KOPT-K1 (cell line): ENCODE measurements at regions not wholly inside any gene's neighbourhood (a gene's known extent, or its start where the extent isn't known, plus 50 kb on each side); places are given as distances from the start of the nearest gene placed in this dataset.
"Not testable (repeated sequence)": the region's sequence is repeated elsewhere in the genome, so short reads cannot be mapped to it uniquely, and the experiment has no call there.

ENCODE experiments used
- H3K27ac ChIP-seq: fragments of 200-600 bp; sonication (generic); 2 replicates; pipeline ENCODE4 v1.5.1; 2016; ENCODE audit warnings: antibody characterized with exemption, mild to moderate bottlenecking, low read depth, low read length; ENCODE audit not compliant: poor library complexity, severe bottlenecking
- H3K36me3 ChIP-seq: fragments of 200-600 bp; sonication (generic); 2 replicates; pipeline ENCODE4 v1.5.1; 2017; ENCODE audit warnings: antibody characterized with exemption, mild to moderate bottlenecking, low read length, moderate library complexity; ENCODE audit not compliant: insufficient read depth
- H3K9me3 ChIP-seq: fragments of 200-600 bp; sonication (generic); 2 replicates; pipeline ENCODE4 v1.5.1; 2017; ENCODE audit warnings: antibody characterized with exemption, low read length, mild to moderate bottlenecking; ENCODE audit not compliant: insufficient read depth, poor library complexity, severe bottlenecking

DNA sequence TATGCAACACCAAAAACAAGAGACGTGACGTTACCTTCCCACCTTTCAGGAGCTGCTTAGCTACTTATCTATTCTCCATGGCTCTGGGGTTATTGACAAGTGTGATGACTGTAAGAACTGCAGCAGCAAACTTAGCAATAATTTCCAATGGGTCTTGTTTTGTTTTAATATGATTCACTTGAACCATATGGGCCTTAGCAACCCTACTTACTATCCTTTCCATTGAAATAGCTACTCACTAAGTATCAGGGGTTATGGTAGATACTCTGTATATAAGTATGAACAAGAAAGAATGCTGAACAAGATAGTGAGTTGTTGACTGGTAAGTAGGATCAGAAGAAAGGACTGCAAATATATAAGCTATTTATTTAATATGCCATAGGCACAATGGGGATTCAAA lies 69.3 kb upstream of the BBX start:
- H3K36me3 ChIP-seq = no peaks in the 10 kb centered on the region
- no peak overlapping the region for H3K27ac ChIP-seq
- H3K9me3 ChIP-seq = no peaks in the 10 kb centered on the region

DNA sequence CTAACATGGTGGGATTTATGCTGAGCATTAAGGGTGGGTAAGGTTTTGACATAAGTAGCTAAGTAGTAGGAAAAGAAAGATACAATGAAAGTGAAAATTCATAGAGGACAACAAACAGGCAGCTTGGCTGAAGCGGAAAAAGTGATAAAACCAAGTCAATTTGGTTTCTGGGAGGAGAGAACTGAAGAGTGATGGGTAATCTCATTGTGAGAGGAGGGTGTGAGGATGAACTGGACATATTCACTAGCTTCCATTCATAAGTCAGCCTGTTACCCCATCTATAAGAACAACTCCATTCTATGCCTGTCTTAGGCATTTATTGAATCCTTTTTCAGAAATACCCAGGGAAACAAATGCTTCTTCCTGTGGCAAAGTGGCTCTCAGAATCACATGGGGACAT lies 67.1 kb upstream of the BBX start:
- Histone ChIP-seq H3K9me3 (no peaks in the 10 kb centered on the region), H3K36me3 (no peaks in the 10 kb centered on the region), H3K27ac (no peak overlapping the region)

DNA sequence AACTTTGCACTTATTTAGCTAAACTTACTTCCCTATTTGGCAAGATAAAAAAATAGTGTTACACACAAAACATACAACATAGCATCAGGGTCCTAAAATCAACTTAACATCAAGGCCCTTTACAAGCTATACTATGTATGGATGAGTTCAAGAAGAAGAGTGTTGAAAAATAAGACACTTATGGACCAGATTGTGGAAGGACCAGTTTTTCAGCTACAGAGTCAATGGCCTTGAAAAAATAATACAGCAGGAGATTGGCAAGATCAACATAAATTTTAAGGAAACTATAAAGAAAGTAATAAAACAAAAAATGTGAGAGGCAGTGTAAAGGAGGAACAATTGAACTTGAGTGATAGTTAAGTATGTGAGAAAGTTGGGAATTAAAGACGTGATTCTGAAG lies 66.3 kb upstream of the BBX start:
- Histone ChIP-seq H3K27ac (no peak overlapping the region), H3K9me3 (no peaks in the 10 kb centered on the region), H3K36me3 (no peaks in the 10 kb centered on the region)

DNA sequence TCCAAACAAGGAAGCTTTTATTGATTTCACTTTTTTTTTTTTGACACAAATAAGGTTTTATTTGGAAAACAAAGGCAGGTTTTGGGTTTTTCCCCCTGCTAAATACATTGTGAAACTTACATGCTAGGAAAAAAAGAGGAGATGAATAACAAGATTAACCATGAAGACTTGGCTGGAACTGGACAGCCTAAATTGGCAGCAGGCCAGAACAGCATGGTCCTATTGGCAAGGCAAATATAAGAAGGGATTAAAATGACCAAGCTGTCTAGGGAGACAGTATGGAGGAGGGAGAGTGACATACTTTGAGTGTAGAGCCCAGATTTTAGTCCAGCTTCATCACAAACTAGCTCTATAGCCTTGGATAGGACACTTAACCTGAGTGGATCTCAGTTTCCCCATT lies 63.9 kb upstream of the BBX start:
- H3K9me3 ChIP-seq = no peaks in the 10 kb centered on the region
- H3K27ac ChIP-seq = no peak overlapping the region
- H3K36me3 ChIP-seq = no peaks in the 10 kb centered on the region

DNA sequence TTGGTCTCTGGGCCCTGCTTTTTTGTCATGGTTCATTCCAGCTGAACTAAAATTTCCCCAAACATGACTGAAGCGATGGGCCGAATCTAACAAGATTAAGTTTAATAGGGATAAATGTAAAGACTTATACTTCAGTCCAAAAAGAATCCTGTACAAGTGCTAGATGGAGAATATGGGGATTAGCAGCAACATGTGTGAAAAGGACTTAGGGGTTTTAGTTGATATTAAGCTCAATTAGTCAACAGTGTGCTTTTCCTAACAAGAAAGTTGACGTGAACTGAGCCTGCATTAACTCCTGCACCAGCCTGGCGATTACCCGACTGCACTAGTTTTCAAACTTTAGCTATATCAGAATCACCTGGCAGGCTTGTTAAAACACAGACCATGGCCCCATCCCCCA lies 61.0 kb upstream of the BBX start:
- Histone ChIP-seq H3K27ac (no peak overlapping the region), H3K36me3 (no peaks in the 10 kb centered on the region), H3K9me3 (no peaks in the 10 kb centered on the region)

DNA sequence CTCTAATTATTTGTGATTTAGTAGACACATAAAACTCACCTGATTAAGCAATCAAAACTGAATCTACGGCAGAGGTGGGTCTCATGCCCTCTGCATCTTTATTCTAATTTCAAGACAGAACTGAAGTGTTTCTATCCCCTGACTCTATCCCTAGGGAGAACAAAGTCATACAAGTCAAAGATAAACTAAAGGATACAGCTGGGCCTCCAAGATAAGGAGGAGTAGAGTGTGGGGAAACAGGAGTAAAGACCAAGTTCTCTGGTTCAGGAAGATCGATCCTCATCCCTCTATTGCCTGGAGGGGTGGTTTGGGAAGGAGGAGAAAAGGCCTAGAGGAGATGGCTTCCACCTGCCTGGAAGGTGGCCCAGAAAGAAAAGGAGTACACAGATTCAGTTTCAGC lies 58.7 kb upstream of the BBX start:
- no peak overlapping the region for H3K27ac ChIP-seq
- no peaks in the 10 kb centered on the region for H3K36me3 ChIP-seq

DNA sequence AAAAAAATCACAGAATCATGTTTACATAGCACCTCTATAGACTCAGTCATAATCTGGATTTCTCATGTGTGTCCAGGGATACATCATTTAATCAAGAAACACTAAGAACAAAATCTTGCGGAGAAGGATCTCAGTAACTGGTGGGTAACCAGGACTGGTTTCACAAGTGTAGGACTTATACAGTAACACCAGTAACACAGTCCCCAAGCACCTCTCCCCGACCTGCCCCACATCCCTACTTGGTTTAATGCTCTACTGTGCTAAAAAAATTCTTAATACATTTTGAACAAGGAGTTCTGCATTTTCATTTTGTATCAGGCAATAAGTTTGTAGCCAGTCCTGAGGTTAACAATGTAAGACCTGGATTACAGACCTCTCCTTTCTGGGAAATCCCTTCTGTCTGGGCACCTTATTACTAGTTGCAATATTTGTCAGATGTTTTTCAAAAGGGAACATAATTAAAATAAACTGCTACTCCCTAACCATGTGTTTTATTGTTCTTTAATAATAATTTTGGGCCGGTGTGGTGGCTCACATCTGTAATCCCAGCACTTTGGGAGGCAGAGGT lies 57.6 kb upstream of the BBX start:
- Histone ChIP-seq H3K36me3 (no peaks in the 10 kb centered on the region), H3K27ac (no peak overlapping the region), H3K9me3 (no peaks in the 10 kb centered on the region)

More for the DNA sequence above, 58.7 kb upstream of the BBX start:
- H3K9me3 ChIP-seq = no peaks in the 10 kb centered on the region

DNA sequence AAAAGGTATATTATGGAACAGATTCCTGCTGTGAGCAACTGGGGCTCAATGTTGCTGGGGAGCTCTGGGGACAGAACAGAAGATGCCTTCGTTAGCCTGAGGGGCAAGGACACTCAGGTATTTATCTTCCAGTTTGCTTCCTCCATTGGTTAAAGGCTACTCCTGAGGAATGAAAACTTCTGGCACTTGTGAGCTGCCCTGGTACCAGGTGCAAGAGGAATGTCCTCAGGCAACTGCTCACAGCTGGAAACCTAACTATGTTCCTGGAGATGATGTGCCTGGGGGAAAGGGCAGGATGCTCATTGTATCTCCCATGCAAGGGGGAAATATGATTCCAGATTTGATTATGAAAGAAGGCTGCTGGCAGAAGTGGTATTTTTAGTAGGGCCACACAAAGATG lies 54.0 kb upstream of the BBX start:
- no peaks in the 10 kb centered on the region for H3K36me3 ChIP-seq
- H3K27ac ChIP-seq = no peak overlapping the region
- H3K9me3 ChIP-seq = no peaks in the 10 kb centered on the region

DNA sequence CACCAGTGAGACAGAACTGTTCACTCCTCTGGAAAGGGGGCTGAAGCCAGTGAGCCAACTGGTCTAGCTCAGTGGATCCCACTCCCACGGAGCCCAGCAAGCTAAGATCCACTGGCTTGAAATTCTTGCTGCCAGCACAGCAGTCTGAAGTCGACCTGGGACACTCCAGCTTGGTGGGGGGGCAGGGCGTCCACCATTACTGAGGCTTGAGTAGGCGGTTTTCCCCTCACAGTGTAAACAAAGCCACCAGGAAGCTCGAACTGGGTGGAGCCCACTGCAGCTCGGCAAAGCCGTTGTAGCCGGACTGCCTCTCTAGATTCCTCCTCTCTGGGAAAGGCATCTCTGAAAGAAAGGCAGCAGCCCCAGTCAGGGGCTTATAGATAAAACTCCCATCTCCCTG lies 52.3 kb upstream of the BBX start:
- H3K36me3 ChIP-seq, H3K27ac ChIP-seq, H3K9me3 ChIP-seq: not testable (repeated sequence)
